SK-N-SH treated with all-trans-retinoic acid at 6 μM for 48 hours (cell line): ENCODE measurements at regions not wholly inside any gene's neighbourhood (a gene's known extent, or its start where the extent isn't known, plus 50 kb on each side); places are given as distances from the start of the nearest gene placed in this dataset.

Source experiments
- ISL1 ChIP-seq: fragments of 250-450 bp; sonication (Bioruptor Pico); IDR thresholded peaks from 2 replicates; pipeline ENCODE4 v2.1.2; 2022; ENCODE audit warnings: mild to moderate bottlenecking, moderate library complexity
- TCF4 ChIP-seq: fragments of 250-450 bp; sonication (Bioruptor Pico); IDR thresholded peaks from 2 replicates; pipeline ENCODE4 v1.8.0; 2021; ENCODE audit warnings: mild to moderate bottlenecking, moderate library complexity, borderline replicate concordance
- ZFP3 ChIP-seq: fragments of 250-450 bp; sonication (Bioruptor Pico); IDR thresholded peaks from 2 replicates; pipeline ENCODE4 v1.5.0; 2020; ENCODE audit warnings: mild to moderate bottlenecking, moderate library complexity
- ZNF565 ChIP-seq: fragments of 450-650 bp; formaldehyde crosslinking; conservative IDR thresholded peaks from 2 replicates; pipeline ENCODE4 v1.5.0; 2020; ENCODE audit warnings: low read depth, mild to moderate bottlenecking, moderate library complexity
- ZNF8 ChIP-seq: fragments of 450-650 bp; formaldehyde crosslinking; IDR thresholded peaks from 2 replicates; pipeline ENCODE4 v1.5.0; 2020; ENCODE audit warnings: mild to moderate bottlenecking, moderate library complexity
- TF ChIP-seq, protein P1 (sequence below): fragments of 250-450 bp; sonication (Bioruptor Pico); IDR thresholded peaks from 2 replicates; pipeline ENCODE4 v1.8.0; 2020; ENCODE audit warnings: mild to moderate bottlenecking, moderate library complexity, borderline replicate concordance
- TF ChIP-seq, protein P2 (sequence below): fragments of 250-450 bp; sonication (Bioruptor Pico); IDR thresholded peaks from 2 replicates; pipeline ENCODE4 v1.8.0; 2021; ENCODE audit warnings: low read depth, mild to moderate bottlenecking, moderate library complexity, borderline replicate concordance

DNA sequence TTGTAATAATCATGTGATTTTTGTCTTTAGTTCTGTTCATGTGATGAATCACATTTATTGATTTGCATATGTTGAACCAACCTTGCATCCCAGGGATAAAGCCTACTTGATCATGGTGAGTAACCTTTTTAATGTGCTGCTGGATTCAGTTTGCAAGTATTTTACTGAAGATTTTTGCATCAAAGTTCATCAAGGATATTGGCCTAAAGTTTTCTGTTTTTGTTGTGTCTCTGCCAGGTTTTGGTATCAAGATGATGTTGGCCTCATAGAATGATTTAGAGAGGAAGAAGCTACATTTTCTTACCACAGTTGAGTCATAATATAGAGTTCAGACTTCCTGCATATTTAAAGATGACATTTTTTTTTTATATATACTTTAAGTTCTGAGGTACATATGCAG lies 455.9 kb downstream of the PLPP3 start:
- TF ChIP-seq ZFP3 (CRISPR knock-in tag) (no peak), ISL1 (CRISPR knock-in tag) (no peak), TCF4 (CRISPR knock-in tag) (no peak), ZNF8 (CRISPR knock-in tag) (no peak), ZNF565 (CRISPR knock-in tag) (no peak)
- TF ChIP-seq, protein P1, sequence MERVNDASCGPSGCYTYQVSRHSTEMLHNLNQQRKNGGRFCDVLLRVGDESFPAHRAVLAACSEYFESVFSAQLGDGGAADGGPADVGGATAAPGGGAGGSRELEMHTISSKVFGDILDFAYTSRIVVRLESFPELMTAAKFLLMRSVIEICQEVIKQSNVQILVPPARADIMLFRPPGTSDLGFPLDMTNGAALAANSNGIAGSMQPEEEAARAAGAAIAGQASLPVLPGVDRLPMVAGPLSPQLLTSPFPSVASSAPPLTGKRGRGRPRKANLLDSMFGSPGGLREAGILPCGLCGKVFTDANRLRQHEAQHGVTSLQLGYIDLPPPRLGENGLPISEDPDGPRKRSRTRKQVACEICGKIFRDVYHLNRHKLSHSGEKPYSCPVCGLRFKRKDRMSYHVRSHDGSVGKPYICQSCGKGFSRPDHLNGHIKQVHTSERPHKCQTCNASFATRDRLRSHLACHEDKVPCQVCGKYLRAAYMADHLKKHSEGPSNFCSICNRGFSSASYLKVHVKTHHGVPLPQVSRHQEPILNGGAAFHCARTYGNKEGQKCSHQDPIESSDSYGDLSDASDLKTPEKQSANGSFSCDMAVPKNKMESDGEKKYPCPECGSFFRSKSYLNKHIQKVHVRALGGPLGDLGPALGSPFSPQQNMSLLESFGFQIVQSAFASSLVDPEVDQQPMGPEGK: no peak
- TF ChIP-seq, protein P2, sequence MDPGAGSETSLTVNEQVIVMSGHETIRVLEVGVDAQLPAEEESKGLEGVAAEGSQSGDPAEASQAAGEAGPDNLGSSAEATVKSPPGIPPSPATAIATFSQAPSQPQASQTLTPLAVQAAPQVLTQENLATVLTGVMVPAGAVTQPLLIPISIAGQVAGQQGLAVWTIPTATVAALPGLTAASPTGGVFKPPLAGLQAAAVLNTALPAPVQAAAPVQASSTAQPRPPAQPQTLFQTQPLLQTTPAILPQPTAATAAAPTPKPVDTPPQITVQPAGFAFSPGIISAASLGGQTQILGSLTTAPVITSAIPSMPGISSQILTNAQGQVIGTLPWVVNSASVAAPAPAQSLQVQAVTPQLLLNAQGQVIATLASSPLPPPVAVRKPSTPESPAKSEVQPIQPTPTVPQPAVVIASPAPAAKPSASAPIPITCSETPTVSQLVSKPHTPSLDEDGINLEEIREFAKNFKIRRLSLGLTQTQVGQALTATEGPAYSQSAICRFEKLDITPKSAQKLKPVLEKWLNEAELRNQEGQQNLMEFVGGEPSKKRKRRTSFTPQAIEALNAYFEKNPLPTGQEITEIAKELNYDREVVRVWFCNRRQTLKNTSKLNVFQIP: no peak
